ENCODE measurements at regions not wholly inside any gene's neighbourhood (a gene's known extent, or its start where the extent isn't known, plus 50 kb on each side); places are given as distances from the start of the nearest gene placed in this dataset.

- ChIA-PET CTCF (no interaction called here), POLR2A (no interaction called here)
- no peak overlapping the region for H3K27ac Mint-ChIP-seq
- peaks cover 0 to 3% (median 0%) of the 10 kb centered on the region in 11 donors for H3K9me3 Mint-ChIP-seq
- no peaks in the 10 kb centered on the region for H3K4me1 ChIP-seq (ENCODE audit: control insufficient read depth in 2 of 2, insufficient read depth in 2 of 2, low read length in 2 of 2)
- no peak for ATAC-seq
- no peak overlapping the region for H3K4me3 ChIP-seq (ENCODE audit: low read length)
- peaks cover 0 to 15% (median 7%) of the 10 kb centered on the region in 5 donors for H3K27me3 Mint-ChIP-seq
- intact Hi-C loops (cut with micrococcal nuclease): no loop called here
- H3K27ac ChIP-seq (ENCODE audit: low read depth, low read length): no peak overlapping the region
- no peak overlapping the region for H3K4me3 Mint-ChIP-seq
- peaks cover 0 to 1% (median 0%) of the 10 kb centered on the region in 7 donors for H3K4me1 Mint-ChIP-seq
- no peaks in the 10 kb centered on the region for H3K36me3 Mint-ChIP-seq
- H3K36me3 ChIP-seq (ENCODE audit: control insufficient read depth in 2 of 3, insufficient read depth in 3 of 3, low read length in 3 of 3): no peaks in the 10 kb centered on the region
- DNase-seq: no peak
- no peaks in the 10 kb centered on the region for H3K9me3 ChIP-seq (ENCODE audit: control insufficient read depth in 2 of 3, low read length in 3 of 3)
- H3K27me3 ChIP-seq (ENCODE audit: control insufficient read depth in 2 of 2, insufficient read depth in 2 of 2, low read length in 2 of 2): peaks cover 0 to 3% of the 10 kb centered on the region in 2 donors
These were observed 409.5 kb upstream of the UBE2E3 start for GRCh38 chr2:180570864-180571263.

DNA sequence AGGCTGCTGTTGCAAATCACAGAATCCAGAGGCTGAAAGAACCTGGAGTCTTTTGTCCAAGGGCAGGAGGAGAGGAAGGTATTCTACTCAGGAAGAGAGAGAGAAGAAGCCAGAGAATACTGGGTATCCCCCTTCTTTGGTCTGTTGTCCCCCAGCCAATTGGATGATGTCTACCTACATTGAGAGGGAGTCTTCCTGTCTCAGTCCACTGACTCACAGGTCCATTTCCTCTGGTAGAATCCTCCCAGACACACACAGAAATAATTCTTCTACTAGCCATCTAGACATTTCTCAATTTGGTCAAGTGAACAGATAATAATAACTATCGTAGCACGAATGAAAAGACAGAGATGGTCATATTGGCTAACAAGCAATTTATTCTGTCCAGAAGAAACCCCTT, 416.4 kb upstream of the UBE2E3 start:
- H3K27ac ChIP-seq (ENCODE audit: low read depth, low read length): no peak overlapping the region
- peaks cover 0 to 3% (median 0%) of the 10 kb centered on the region in 11 donors for H3K9me3 Mint-ChIP-seq

DNA sequence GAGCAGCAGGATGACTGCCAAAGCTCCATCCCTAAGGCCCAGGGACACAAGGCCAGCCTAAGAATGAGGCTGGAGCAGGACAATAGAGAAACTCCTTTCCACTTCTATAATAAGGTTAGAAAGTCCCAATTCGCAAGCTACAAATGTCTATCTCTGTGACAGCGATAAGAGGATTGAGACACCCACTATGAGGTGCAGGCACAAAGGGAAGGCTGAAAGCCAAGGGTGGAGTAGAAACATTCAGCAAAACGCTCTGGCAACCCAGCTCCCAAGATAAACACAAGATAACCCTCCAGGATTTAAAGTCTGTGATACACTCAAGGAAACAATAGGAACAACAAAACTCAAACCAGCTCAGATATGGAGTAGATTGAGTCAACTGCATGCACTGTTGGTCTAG, 418.0 kb upstream of the UBE2E3 start:
- H3K36me3 ChIP-seq (ENCODE audit: control insufficient read depth in 2 of 3, insufficient read depth in 3 of 3, low read length in 3 of 3): no peaks in the 10 kb centered on the region
- peaks cover 0 to 3% of the 10 kb centered on the region in 2 donors for H3K27me3 ChIP-seq (ENCODE audit: control insufficient read depth in 2 of 2, insufficient read depth in 2 of 2, low read length in 2 of 2)
- H3K4me1 ChIP-seq (ENCODE audit: control insufficient read depth in 2 of 2, insufficient read depth in 2 of 2, low read length in 2 of 2): no peaks in the 10 kb centered on the region
- Mint-ChIP-seq H3K4me1 (peaks cover 0 to 3% (median 0%) of the 10 kb centered on the region in 7 donors), H3K27ac (no peak overlapping the region), H3K27me3 (peaks cover 0 to 8% (median 5%) of the 10 kb centered on the region in 5 donors), H3K9me3 (peaks cover 0 to 2% (median 0%) of the 10 kb centered on the region in 11 donors), H3K4me3 (no peak overlapping the region), H3K36me3 (no peaks in the 10 kb centered on the region)
- intact Hi-C loops (cut with micrococcal nuclease): no loop called here
- no peak for DNase-seq
- no peak overlapping the region for H3K4me3 ChIP-seq (ENCODE audit: low read length)
- no peak overlapping the region for H3K27ac ChIP-seq (ENCODE audit: low read depth, low read length)
- POLR2A ChIA-PET: no interaction called here
- H3K9me3 ChIP-seq (ENCODE audit: control insufficient read depth in 2 of 3, low read length in 3 of 3): no peaks in the 10 kb centered on the region
- ATAC-seq: no peak
- CTCF ChIA-PET: no interaction called here

More for the DNA sequence above, 416.4 kb upstream of the UBE2E3 start:
- Mint-ChIP-seq H3K27ac (no peak overlapping the region), H3K27me3 (peaks cover 0 to 11% (median 5%) of the 10 kb centered on the region in 5 donors), H3K4me1 (peaks cover 0 to 3% (median 0%) of the 10 kb centered on the region in 7 donors), H3K4me3 (no peak overlapping the region), H3K36me3 (no peaks in the 10 kb centered on the region)
- no peak for ATAC-seq
- intact Hi-C loops (cut with micrococcal nuclease): no loop called here
- Histone ChIP-seq H3K9me3 (ENCODE audit: control insufficient read depth in 2 of 3, low read length in 3 of 3) (no peaks in the 10 kb centered on the region), H3K36me3 (ENCODE audit: control insufficient read depth in 2 of 3, insufficient read depth in 3 of 3, low read length in 3 of 3) (no peaks in the 10 kb centered on the region), H3K4me3 (ENCODE audit: low read length) (no peak overlapping the region), H3K4me1 (ENCODE audit: control insufficient read depth in 2 of 2, insufficient read depth in 2 of 2, low read length in 2 of 2) (no peaks in the 10 kb centered on the region), H3K27me3 (ENCODE audit: control insufficient read depth in 2 of 2, insufficient read depth in 2 of 2, low read length in 2 of 2) (peaks cover 0 to 3% of the 10 kb centered on the region in 2 donors)
- CTCF ChIA-PET: no interaction called here
- DNase-seq: no peak
- POLR2A ChIA-PET: no interaction called here

DNA sequence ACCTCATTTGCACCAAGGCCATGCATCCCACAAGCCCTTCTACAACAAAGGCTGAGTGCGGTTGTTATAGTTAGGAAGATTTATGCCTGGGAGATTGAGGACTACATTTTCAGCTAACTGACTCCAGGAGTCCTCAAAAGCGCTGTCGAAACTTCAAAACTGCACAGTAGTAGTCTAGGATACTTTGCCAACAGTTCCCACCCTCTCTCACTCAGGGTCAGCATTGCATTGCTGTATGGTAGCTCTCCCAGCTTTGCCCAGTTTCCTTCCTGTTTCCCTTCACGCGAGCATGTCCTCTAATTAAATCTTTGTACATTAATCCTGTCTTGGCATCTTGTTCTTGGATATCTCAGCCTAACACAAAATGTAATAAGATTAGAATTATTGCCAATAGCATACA, 420.6 kb upstream of the UBE2E3 start:
- no peaks in the 10 kb centered on the region for H3K9me3 ChIP-seq (ENCODE audit: control insufficient read depth in 2 of 3, low read length in 3 of 3)
- intact Hi-C loops (cut with micrococcal nuclease): no loop called here
- ChIA-PET CTCF (no interaction called here), POLR2A (no interaction called here)
- no peak overlapping the region for H3K4me3 ChIP-seq (ENCODE audit: low read length)
- no peak for ATAC-seq
- H3K4me3 Mint-ChIP-seq: no peak overlapping the region
- peaks cover 0 to 3% (median 0%) of the 10 kb centered on the region in 7 donors for H3K4me1 Mint-ChIP-seq
- H3K27me3 ChIP-seq (ENCODE audit: control insufficient read depth in 2 of 2, insufficient read depth in 2 of 2, low read length in 2 of 2): no peaks in the 10 kb centered on the region
- H3K36me3 Mint-ChIP-seq: no peaks in the 10 kb centered on the region
- DNase-seq: no peak
- no peaks in the 10 kb centered on the region for H3K4me1 ChIP-seq (ENCODE audit: control insufficient read depth in 2 of 2, insufficient read depth in 2 of 2, low read length in 2 of 2)
- no peaks in the 10 kb centered on the region for H3K36me3 ChIP-seq (ENCODE audit: control insufficient read depth in 2 of 3, insufficient read depth in 3 of 3, low read length in 3 of 3)
- H3K27ac Mint-ChIP-seq: no peak overlapping the region
- peaks cover 0 to 17% (median 7%) of the 10 kb centered on the region in 5 donors for H3K27me3 Mint-ChIP-seq
- no peak overlapping the region for H3K27ac ChIP-seq (ENCODE audit: low read depth, low read length)
- H3K9me3 Mint-ChIP-seq: peaks cover 0 to 5% (median 0%) of the 10 kb centered on the region in 11 donors

GRCh38 chr2:180559038-180559437, 421.4 kb upstream of the UBE2E3 start:
- POLR2A ChIA-PET: no interaction called here
- H3K36me3 Mint-ChIP-seq: no peaks in the 10 kb centered on the region
- no peak for ATAC-seq
- Histone ChIP-seq H3K4me3 (ENCODE audit: low read length) (no peak overlapping the region), H3K4me1 (ENCODE audit: control insufficient read depth in 2 of 2, insufficient read depth in 2 of 2, low read length in 2 of 2) (no peaks in the 10 kb centered on the region), H3K27ac (ENCODE audit: low read depth, low read length) (no peak overlapping the region), H3K36me3 (ENCODE audit: control insufficient read depth in 2 of 3, insufficient read depth in 3 of 3, low read length in 3 of 3) (no peaks in the 10 kb centered on the region), H3K27me3 (ENCODE audit: control insufficient read depth in 2 of 2, insufficient read depth in 2 of 2, low read length in 2 of 2) (no peaks in the 10 kb centered on the region), H3K9me3 (ENCODE audit: control insufficient read depth in 2 of 3, low read length in 3 of 3) (no peaks in the 10 kb centered on the region)
- peaks cover 0 to 5% (median 0%) of the 10 kb centered on the region in 11 donors for H3K9me3 Mint-ChIP-seq
- H3K4me3 Mint-ChIP-seq: no peak overlapping the region
- H3K27me3 Mint-ChIP-seq: peaks cover 0 to 17% (median 8%) of the 10 kb centered on the region in 5 donors
- no peak overlapping the region for H3K27ac Mint-ChIP-seq
- H3K4me1 Mint-ChIP-seq: peaks cover 0 to 3% (median 0%) of the 10 kb centered on the region in 7 donors
- DNase-seq: no peak
- intact Hi-C loops (cut with micrococcal nuclease): no loop called here
- CTCF ChIA-PET: no interaction called here

- ChIA-PET CTCF (no interaction called here), POLR2A (no interaction called here)
- Histone ChIP-seq H3K27me3 (ENCODE audit: control insufficient read depth in 2 of 2, insufficient read depth in 2 of 2, low read length in 2 of 2) (no peaks in the 10 kb centered on the region), H3K4me1 (ENCODE audit: control insufficient read depth in 2 of 2, insufficient read depth in 2 of 2, low read length in 2 of 2) (no peaks in the 10 kb centered on the region), H3K9me3 (ENCODE audit: control insufficient read depth in 2 of 3, low read length in 3 of 3) (no peaks in the 10 kb centered on the region), H3K4me3 (ENCODE audit: low read length) (no peak overlapping the region), H3K36me3 (ENCODE audit: control insufficient read depth in 2 of 3, insufficient read depth in 3 of 3, low read length in 3 of 3) (no peaks in the 10 kb centered on the region), H3K27ac (ENCODE audit: low read depth, low read length) (no peak overlapping the region)
- DNase-seq (no peak), ATAC-seq (no peak)
- intact Hi-C loops (cut with micrococcal nuclease): no loop called here
- Mint-ChIP-seq H3K9me3 (peaks cover 0 to 5% (median 0%) of the 10 kb centered on the region in 11 donors), H3K27me3 (peaks cover 3 to 18% (median 12%) of the 10 kb centered on the region in 5 donors), H3K4me1 (peaks cover 0 to 3% (median 0%) of the 10 kb centered on the region in 7 donors), H3K4me3 (no peak overlapping the region), H3K36me3 (no peaks in the 10 kb centered on the region), H3K27ac (no peak overlapping the region)
These were observed 424.9 kb upstream of the UBE2E3 start for GRCh38 chr2:180555391-180555965.

DNA sequence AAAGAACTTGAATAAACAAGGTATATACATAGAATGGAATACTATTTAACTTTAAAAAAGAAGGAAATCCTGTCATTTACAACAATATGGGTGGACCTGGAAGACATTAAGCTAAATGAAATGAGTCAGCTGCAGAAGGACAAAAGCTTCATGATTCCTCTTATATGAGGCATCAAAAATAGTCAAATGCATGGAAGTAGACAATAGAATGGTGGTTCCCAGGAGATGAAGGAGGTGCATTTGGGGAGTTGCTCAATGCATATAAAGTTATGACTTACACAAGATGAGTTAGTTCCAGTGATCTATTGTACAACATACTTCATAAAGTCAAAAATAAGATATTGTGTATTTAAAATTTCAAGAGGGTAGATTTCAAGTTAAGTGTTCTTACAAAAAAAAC, 426.1 kb upstream of the UBE2E3 start:
- ChIA-PET POLR2A (no interaction called here), CTCF (no interaction called here)
- no peak overlapping the region for H3K27ac ChIP-seq (ENCODE audit: low read depth, low read length)
- H3K9me3 Mint-ChIP-seq: peaks cover 0 to 5% (median 0%) of the 10 kb centered on the region in 11 donors
- ATAC-seq: no peak
- peaks cover 3 to 18% (median 12%) of the 10 kb centered on the region in 5 donors for H3K27me3 Mint-ChIP-seq
- H3K27me3 ChIP-seq (ENCODE audit: control insufficient read depth in 2 of 2, insufficient read depth in 2 of 2, low read length in 2 of 2): no peaks in the 10 kb centered on the region
- H3K9me3 ChIP-seq (ENCODE audit: control insufficient read depth in 2 of 3, low read length in 3 of 3): no peaks in the 10 kb centered on the region
- no peaks in the 10 kb centered on the region for H3K4me1 ChIP-seq (ENCODE audit: control insufficient read depth in 2 of 2, insufficient read depth in 2 of 2, low read length in 2 of 2)
- no peak overlapping the region for H3K4me3 Mint-ChIP-seq
- H3K36me3 ChIP-seq (ENCODE audit: control insufficient read depth in 2 of 3, insufficient read depth in 3 of 3, low read length in 3 of 3): no peaks in the 10 kb centered on the region
- no peak overlapping the region for H3K4me3 ChIP-seq (ENCODE audit: low read length)
- H3K27ac Mint-ChIP-seq: no peak overlapping the region
- H3K4me1 Mint-ChIP-seq: no peaks in the 10 kb centered on the region
- DNase-seq: no peak
- no peaks in the 10 kb centered on the region for H3K36me3 Mint-ChIP-seq
- intact Hi-C loops (cut with micrococcal nuclease): no loop called here

All from naive thymus-derived CD4-positive, alpha-beta T cell (primary cell).